OCI-LY1 (cell line): ENCODE measurements at regions not wholly inside any gene's neighbourhood (a gene's known extent, or its start where the extent isn't known, plus 50 kb on each side); places are given as distances from the start of the nearest gene placed in this dataset.

ENCODE experiments used
- CTCF ChIP-seq: fragments of 200-600 bp; sonication (generic), shearing (Covaris generic); IDR thresholded peaks from 2 replicates; pipeline ENCODE4 v1.5.1; 2017; ENCODE audit warnings: mild to moderate bottlenecking, antibody characterized with exemption, low read length, moderate library complexity, mixed read lengths
- EZH2 ChIP-seq: fragments of 200-600 bp; sonication (generic), shearing (Covaris generic); IDR thresholded peaks from 2 replicates; pipeline ENCODE4 v1.8.0; 2017; ENCODE audit warnings: borderline replicate concordance, mixed run types, mild to moderate bottlenecking, antibody characterized with exemption, low read length, moderate library complexity, mixed read lengths

- no peak for TF ChIP-seq CTCF
- no peak for TF ChIP-seq EZH2
Measured at GRCh38 chr10:4183761-4184261, 398.8 kb upstream of the KLF6 start.
